GM21367 (cell line): ENCODE measurements at regions not wholly inside any gene's neighbourhood (a gene's known extent, or its start where the extent isn't known, plus 50 kb on each side); places are given as distances from the start of the nearest gene placed in this dataset.

Experiments
- ATAC-seq: cut with Tn5 transposase; IDR thresholded peaks from one replicate; pipeline ENCODE4 v1.9.1; 2021; ENCODE audit not compliant: unreplicated experiment

DNA sequence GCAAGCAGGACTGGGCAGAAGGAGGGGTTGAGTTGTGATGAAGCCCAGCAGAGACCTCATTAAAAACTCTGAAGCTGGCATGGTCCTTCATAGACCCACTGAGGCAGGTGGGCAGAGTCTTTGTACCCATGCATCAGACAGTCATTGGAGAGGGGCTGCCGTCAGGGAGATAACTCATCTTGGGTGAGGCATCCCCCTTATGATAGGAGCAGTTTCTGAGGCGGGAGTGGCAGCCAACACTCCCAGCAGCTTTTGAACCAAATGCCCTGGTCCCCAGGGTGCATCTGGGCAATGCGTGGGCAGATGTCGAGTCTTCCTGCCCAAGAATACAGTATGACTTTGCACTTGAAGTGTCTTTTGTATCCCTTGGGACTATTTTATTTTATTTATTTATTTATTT lies 68.1 kb downstream of the HTR5A start:
- ATAC-seq = no peak

DNA sequence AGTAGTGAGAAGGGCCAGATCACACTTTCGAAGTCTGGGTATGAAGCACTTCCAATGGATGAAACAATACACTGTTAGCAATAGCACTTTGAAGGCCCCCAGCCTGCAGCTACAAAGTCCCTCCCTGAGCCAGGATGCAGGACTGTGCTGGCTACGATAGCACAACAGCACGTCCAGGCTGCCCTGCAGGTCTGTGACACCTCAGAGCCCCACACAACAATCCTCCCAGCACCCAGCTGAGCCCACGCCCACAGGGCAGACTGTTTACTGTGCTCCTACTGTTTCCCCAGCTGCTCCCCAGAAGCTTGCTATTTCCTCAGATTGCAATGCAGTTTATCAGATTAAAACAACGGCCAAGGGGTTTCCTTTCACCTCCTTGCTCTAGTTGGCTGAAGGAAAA lies 71.4 kb downstream of the HTR5A start:
- ATAC-seq = no peak

DNA sequence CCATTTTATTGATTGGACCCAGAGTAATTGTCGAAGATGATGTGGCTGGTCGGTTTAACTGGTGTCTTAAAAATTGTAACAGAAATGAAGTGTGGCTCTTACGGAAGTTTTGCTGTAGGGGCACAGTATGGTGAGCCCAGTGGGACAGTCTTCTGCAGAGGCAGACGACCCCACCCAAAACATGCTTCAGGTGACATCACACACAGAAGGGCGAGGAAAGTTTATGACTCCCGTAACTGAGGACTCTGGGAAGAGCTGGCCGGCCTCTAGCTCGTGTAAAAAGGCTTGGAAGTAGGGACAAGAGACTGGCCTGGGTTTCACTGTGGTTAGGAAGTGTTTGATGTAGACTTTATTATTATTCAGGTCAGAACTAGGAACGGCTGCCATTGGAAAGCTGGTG lies 73.3 kb downstream of the HTR5A start:
- no peak for ATAC-seq

DNA sequence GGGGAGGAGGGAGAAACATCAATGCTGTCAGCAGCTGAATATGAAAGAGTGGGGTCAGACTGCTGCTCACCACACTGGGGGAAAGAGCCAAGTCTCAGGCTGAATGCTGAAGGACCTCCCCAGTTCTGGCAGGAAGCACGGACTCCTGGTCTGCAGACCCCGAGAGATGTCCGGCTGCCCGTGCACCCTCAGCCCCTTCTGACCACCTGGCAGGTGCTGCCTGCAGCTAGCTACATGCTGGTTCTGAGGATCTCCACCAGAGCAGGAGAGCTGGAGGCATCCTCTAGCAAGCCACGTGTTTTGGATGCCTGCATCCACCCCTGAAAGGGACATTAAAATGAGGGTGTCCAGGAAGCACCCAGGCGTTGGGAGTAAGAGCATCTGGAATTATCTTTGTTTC lies 74.2 kb downstream of the HTR5A start:
- no peak for ATAC-seq

DNA sequence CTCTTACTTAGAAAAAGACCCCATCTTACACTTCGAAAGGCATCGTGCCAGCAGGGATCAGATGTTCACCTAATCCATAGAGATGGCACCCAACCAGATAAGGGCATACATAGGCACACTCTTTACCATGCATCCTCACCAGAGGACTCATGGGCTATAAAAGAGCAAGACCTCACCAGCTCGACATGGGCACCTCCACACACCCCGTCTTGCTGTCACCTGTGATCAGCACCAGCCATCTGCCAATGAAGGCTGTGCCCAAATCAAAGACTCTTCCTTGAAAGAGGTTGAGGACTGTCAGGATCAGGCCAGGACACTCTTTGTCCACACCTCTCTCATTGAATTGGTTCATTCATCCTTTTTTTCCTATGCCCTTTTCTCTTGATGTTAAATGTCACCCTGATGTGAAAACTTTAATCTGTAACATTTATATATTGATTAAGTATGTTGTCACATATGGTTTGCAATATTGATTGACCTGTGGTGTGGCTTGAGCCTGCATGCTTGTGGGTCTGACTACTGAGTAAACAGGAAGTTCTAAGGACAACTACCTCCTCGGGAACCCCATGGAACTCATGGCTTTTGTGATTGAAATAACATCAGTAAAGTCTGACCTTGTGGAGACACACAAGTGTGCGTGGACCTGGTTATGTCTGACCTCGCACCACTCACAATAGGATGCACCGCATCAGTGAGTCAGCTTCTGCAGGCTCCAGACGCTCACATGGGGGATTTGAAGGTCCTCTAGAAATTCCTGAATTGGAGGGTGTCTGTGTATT lies 75.5 kb downstream of the HTR5A start:
- no peak for ATAC-seq

DNA sequence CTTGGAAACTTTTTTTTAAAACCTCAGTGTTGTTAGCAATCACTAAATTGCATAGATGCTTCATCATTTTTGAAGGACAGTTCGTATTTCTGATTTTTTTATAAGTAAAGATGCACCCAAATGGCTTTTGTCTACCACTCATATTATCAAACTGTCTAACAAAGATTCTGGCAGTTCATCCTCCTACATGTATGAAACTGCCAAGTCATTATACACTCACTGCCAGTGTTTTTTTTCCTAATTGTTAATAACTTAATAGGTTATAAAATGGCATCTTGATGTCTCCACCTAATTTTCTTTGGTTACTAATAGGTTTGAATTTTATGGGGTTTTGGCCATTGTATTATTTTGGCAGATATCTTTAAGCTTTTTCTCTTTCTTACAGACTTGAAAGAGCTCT lies 77.0 kb downstream of the HTR5A start:
- no peak for ATAC-seq

DNA sequence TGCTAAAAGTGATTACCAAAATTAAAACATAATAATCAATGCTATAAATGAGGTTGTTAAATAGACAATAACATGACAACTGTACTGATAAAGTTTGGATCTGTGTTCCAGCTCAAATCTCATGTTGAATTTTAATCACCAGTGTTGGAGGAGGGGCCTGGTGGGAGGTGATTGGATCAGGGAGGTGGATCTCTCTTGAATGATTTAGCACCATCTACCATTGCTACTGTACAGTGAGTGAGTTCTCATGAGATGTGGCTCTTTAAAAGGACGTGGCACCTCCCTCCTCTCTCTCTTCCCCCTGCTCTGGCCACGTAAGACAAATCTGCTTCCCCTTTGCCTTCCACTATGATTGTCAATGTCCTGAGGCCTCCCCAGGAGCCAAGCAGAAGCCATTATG lies 77.5 kb downstream of the HTR5A start:
- no peak for ATAC-seq

DNA sequence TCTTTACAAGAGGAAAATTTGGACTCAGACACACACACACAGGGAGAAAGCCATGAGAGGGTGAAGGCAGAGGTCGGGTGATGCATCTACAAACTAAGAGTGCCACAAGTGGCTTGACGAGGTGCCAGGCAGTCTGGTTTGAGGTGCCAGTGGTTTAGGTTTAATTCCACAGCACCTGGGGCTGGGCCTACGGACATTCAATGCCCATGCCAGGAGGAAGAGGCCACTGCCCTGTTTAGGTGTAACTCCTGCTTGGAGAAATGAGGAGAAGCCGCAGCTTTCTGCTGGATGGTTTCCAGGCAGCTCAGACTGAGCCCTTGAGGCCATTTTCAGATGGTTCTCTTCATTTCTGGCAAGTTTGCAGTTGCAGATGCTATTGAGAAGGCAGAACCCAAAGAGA lies 83.6 kb downstream of the HTR5A start:
- ATAC-seq = no peak

DNA sequence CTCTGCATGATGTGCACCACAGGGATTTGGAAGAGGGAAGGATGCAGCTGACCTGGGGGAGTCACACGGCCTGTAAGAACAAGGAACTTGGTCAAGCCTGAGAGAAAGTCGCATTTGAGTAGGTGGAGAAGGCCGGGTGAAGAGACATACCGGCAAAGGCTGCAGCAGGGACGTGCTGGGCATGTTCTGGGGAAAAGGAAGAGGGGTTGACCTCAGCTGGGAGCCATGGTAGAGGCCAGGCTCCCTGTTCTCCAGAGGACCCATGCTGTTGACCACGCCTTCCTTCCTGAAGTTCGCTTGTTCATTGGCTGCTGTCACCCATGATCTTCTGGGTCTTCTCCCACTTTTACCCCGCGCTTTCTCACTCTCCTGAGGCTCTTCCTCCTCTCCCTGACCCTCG lies 84.5 kb downstream of the HTR5A start:
- no peak for ATAC-seq

DNA sequence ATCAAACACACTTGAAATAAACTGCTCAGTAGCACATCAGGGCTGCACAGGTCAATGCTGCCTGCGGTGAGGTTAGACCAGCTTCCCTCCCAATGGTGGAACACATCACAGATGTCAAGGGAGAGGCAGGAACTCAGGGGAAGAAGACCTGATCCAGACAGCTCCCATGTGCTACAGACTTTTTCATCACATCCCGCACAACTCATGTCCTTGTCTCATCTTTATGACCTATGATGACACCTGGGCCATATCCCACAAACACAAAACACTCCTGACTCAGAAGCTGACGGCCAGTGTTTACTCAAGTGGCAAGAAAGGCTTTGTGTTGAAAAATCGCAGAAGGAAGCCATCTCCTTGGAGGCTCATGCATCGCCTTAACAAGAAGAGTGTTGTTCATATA lies 91.6 kb downstream of the HTR5A start:
- ATAC-seq = no peak

DNA sequence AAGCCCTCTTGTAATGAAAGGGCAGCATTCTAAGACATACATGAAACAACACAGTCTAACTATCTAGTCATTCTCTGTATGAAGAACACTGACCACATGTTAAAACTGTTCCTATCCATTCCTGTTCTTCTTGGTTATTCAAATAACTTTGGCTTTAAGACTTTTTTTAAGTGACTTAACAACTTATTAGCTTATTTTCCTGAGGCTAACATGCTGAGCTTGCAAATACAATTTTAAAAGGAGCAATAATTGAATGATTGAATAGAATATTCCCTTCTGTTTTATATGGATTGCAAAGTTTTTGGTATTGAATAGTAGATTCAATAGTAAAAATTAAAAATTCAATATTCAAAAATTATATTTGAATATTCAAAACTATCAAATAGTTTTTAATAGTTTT lies 92.3 kb downstream of the HTR5A start:
- no peak for ATAC-seq

DNA sequence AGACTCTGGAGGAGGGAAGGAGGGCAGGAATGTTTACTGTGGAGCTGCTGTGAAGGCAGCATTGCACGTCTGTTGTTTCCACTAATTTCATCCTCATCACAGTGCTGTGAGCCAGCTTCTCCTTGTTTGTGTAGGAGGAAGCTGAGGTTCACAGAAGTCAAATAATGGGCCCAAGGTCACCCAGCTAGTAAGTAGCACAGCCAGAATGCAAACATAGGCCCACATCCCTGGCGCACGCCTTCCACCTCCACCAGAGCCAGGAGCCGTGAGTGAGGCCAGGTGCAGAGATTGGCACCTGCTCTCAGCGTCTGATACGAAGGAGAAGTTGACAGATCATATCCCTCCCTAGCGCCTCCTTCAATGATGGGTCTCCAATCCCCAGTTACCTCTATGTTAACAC lies 93.6 kb downstream of the HTR5A start:
- no peak for ATAC-seq

DNA sequence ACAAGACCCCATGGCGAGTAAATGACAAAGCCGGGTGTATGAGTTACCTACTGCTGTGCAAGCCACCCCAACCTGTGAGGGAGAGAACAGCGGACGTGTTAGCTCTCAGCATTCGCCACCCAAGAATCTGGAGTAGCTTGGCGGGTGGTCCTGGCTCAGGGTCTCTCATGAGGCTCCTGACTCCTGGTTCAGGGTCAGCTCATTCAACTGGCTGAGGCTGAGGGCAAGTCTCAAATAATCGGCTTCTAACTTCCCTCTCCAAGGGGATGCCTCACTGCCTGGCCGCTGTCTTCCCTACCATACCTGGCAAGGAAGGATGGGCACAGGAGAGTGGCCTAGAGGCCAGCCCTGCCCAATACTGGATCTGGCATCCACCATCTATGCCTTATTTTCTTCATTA lies 94.2 kb downstream of the HTR5A start:
- ATAC-seq = no peak

DNA sequence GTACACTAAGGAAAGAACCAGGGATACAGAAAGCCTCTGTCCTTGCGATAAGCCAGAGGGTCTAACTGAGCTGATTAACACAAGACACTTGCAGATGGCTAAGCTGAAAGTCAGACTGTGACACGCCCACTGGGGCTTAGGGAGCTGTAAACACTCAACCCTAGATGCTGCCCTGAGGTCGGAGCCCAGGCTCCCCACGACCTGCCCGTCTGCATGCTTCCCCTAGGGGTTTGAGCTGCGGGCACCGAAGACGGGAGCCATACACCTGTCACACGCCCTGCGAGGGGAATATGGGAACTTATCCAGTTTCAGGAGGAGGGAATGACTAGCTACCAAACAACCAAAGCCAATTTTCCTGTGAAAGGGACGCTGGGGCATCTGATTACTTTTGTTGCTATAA lies 96.0 kb downstream of the HTR5A start:
- ATAC-seq = no peak

DNA sequence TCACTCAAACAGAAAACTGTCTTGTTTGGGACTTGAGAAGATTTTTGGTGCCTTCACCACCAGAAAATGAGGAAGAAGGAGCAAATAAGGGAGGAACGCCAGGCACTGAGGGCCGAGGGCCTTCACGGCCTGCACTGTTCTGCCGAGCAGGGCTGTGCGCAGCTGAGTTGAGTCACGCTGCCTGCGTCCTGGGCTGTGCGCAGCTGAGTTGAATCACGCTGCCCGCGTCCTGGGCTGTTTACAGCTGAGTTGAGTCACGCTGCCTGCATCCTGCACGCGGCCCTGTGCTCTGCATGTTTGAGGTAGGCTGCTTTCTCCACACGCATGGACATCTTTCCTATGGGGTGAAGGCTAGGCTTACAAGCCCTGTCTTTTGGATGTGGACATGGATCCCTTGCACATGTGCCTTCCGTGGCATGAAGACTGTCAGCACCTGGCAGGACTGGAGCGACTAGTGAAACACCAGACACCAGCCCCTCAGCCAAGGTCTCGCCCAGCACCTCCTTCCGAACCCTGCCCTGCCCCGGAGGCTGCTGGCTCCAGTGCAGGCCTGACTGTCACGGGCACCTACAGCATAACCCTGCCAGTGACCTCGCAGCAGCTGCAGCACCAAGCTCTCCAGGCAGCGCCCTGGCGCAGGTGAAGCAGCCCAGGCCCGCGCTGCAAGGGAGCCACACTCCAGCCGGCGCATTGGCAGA lies 96.7 kb downstream of the HTR5A start:
- no peak for ATAC-seq

DNA sequence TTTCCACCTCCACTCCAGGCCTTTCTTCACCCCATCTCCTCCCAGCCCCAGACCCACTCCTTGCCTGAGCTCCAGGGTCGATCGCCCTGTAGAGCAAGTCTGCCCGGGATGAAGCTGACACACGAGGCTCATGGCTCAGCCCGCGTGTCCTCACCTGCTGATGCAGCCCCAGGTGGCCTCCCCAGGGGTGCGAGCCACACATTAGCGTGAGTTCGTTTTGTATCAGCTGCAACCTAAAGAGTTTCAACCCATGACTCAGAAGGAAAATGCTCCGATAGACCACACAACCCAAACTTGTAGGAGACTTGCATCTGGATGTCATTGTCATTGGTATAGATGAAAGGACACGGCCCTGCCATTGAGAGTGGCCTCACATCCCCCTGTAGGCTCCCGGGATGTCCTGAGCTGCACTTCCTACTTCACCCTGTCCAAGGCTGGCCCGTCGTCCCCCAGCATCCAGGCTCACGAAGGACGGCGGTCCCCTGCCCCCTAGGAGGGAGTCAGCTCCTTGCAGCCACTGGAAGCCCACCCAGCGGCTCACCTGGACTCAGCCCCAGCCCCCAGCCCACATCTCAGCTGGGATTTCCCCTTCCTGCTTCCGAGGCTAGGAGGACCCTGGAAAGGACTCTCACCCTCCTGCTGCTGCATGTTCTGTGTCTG lies 97.7 kb downstream of the HTR5A start:
- no peak for ATAC-seq

DNA sequence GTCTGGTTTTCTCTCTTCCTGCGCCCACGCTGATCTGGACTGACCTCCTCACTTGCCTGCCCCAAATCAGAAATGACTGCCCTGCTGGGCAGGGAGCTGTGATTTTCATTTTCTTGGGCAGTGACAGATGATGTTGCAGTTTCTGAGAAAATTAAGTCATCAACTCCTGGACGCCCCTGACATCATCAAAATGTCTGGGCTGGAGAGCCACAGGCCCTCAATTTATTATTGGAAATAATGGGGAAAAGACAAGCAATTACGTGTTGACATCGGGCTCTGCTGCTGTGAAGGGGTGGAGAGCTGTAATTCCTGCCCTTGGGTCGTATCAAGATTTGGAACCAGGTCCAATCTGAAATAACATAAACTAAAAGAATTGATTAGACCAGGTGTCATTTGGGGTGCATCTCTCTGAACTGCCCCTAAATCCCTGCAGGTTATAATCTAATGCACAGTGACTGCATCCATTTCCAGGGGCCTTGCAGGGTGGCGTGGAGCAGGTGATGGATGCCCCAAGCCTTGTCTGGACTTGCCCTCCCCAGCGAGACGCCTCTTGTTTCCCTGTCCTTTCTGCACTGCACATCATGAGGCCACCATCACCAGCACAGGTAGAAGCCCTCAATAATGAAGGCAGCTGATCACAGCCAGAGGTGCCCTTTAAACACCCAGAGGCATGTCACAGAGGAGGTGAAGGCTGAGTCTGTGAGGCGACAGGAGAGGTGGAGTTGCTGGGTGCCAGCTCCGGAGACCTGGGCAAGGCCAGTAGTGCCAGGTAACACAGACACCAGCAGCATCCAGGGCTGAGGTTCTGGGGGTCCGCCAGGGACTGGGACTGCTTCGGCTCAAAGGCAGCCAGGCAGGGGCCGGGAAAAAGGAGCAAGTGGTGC lies 98.7 kb downstream of the HTR5A start:
- ATAC-seq = no peak

DNA sequence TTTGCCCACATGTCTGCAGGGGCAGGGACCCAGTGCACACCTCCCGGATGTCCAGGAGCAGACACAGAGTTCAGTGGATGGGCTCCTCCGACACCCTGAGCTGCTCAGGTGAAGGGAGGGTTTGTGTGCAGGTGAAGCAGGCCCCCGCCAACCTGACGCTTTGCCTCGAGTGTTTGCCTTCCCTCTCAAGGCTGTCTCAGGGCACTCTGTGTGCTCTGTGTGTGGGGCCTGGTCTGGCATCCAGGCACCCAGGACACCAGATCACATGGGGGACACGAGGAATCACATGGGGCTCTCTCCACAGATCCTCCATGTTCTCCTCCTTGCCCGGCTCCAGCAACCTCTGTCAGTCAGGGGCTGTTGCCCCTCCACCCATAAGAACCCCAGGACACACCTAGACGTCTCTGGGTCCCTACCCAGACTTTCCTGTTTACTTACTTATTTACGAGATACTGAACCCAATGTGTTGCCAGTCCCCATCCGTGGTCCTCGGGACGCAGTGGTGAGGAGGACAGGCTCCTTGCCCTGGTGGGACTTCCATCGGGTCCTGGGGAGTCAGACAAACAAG lies 99.5 kb downstream of the HTR5A start:
- no peak for ATAC-seq

DNA sequence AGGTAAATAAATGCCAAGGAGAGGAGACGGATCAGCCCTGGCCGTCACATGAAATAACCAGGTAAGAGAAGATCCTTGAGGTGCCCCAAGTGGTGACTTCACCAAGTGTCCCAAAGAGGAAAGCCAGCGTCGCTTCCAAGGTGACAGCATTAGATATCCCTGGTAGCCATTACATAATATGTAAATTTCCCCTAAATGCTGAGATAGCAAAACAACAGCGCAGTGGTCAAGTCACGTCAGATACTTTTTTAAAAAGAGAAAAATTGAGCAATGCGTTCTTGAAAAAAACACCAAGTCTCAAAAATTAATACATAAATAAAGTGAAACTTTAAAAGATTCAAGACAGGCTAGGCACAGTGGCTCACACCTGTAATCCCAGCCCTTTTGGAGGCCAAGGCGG lies 100.2 kb downstream of the HTR5A start:
- ATAC-seq = no peak

DNA sequence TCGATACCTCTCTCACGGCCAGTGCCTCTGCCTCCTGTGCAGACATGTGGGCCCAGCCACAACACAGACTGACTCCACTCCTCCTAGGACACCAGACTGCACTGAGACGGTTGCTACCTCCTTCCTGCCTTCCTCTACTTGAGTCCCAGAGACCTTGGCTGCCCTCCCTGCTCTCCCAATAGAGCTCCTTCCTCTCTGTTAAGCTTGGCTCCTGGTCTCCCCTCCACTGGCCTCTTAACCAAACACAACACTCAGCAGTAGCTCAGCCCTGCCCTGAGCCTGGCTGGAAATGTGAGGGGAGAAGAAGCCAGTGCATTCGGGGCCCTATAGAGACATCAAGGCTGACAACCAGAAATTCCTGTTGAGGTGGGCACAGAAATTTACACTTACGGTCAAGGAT lies 102.0 kb downstream of the HTR5A start:
- no peak for ATAC-seq

DNA sequence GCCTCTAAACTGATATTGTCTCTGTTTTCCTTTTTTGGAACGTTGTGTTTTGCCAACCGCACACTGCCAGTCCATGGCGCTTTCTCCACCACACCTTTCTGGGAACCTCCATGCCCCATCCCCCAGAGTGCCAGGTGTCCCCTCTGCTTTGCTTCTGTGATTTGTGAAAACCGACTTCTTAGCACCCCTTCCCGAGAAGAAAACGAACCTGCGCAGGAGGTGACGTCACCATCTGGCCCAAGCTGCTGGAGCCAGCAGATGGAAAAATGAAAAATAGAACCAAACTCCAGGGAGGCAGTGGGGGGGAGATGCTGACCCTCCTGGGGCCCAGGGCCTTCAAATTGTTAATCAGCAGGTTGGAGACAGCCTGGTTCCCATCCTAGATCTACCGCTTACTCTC lies 103.8 kb downstream of the HTR5A start:
- ATAC-seq = no peak
